Loucy (cell line): ENCODE measurements at regions not wholly inside any gene's neighbourhood (a gene's known extent, or its start where the extent isn't known, plus 50 kb on each side); places are given as distances from the start of the nearest gene placed in this dataset.

Source experiments
- H2AFZ ChIP-seq: fragments of 200-600 bp; sonication (generic); 2 replicates; pipeline ENCODE4 v1.6.0; 2016; ENCODE audit warnings: antibody characterized with exemption, mild to moderate bottlenecking, low read length, moderate library complexity
- H3F3A ChIP-seq: fragments of 200-600 bp; 2 replicates; pipeline ENCODE4 v1.6.0; 2016; ENCODE audit warnings: antibody characterized with exemption, low read depth, mild to moderate bottlenecking
- H3K27me3 ChIP-seq: fragments of 200-600 bp; sonication (generic); 2 replicates; pipeline ENCODE4 v1.6.1; 2014; ENCODE audit warnings: low read length, mild to moderate bottlenecking; ENCODE audit not compliant: insufficient read depth, poor library complexity, severe bottlenecking
- H3K36me3 ChIP-seq: fragments of 200-600 bp; sonication (generic); 2 replicates; pipeline ENCODE4 v1.6.1; 2016; ENCODE audit warnings: low read length; ENCODE audit not compliant: insufficient read depth
- H3K4me1 ChIP-seq: fragments of 200-600 bp; sonication (generic); 2 replicates; pipeline ENCODE4 v1.5.1; 2014; ENCODE audit warnings: low read length, mild to moderate bottlenecking; ENCODE audit not compliant: insufficient read depth, poor library complexity, severe bottlenecking
- H3K4me2 ChIP-seq: fragments of 200-600 bp; sonication (generic); 2 replicates; pipeline ENCODE4 v1.6.0; 2014; ENCODE audit warnings: antibody characterized with exemption, low read length, low read depth, mild to moderate bottlenecking; ENCODE audit not compliant: poor library complexity, severe bottlenecking
- H3K4me3 ChIP-seq: fragments of 200-600 bp; sonication (generic); 2 replicates; pipeline ENCODE4 v1.5.1; 2014; ENCODE audit warnings: low read length, mild to moderate bottlenecking, mixed read lengths; ENCODE audit not compliant: poor library complexity, severe bottlenecking
- H3K79me2 ChIP-seq: fragments of 200-600 bp; sonication (generic); 2 replicates; pipeline ENCODE4 v1.6.1; 2014; ENCODE audit warnings: low read length; ENCODE audit not compliant: insufficient read depth
- H3K9ac ChIP-seq: fragments of 200-600 bp; sonication (generic); 2 replicates; pipeline ENCODE4 v1.6.0; 2014; ENCODE audit warnings: mild to moderate bottlenecking, low read depth, low read length, moderate library complexity; ENCODE audit not compliant: poor library complexity, severe bottlenecking
- H3K9me2 ChIP-seq: fragments of 200-600 bp; sonication (generic); replicated peaks from 2 replicates; pipeline ENCODE4 v1.6.1; 2016; ENCODE audit warnings: low read depth, low read length, mixed read lengths
- H3K9me3 ChIP-seq: fragments of 200-600 bp; sonication (generic); 2 replicates; pipeline ENCODE4 v1.6.1; 2014; ENCODE audit warnings: mild to moderate bottlenecking, antibody characterized with exemption, low read length, low read depth; ENCODE audit not compliant: insufficient read depth
- H4K20me1 ChIP-seq: fragments of 200-600 bp; sonication (generic); 2 replicates; pipeline ENCODE4 v1.6.0; 2014; ENCODE audit warnings: antibody characterized with exemption, low read length, mild to moderate bottlenecking; ENCODE audit not compliant: insufficient read depth, poor library complexity, severe bottlenecking
- EZH2phosphoT487 ChIP-seq: fragments of 200-600 bp; IDR thresholded peaks from 2 replicates; pipeline ENCODE4 v1.6.1; 2018; ENCODE audit warnings: antibody characterized with exemption, mild to moderate bottlenecking, moderate library complexity, borderline replicate concordance
- TF ChIP-seq, protein P1 (sequence below): fragments of 200-600 bp; sonication (generic); conservative IDR thresholded peaks from 2 replicates; pipeline ENCODE4 v1.5.1; 2014; ENCODE audit warnings: mild to moderate bottlenecking, antibody characterized with exemption, low read length

DNA sequence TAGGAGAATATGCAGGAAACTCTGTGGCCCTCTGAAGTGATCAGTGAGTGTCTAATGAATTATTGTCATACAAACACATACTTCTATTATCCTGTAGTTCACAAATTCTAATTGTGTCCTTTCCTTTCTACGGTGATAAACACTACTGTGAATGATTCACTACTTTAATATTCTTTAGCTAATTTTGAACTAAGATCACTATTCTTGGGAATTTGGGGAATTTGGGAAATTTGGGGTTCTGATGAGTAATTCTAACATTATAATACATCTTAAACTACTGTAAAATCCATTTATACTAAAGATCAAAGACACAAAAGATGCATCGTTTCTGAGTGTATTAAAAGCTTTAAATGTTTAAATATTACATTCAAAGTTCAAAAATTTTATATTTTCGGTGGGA is 1287.2 kb upstream of the CITED2 start:
- Histone ChIP-seq H3K4me2 (no peak overlapping the region), H3K27me3 (no peaks in the 10 kb centered on the region), H3K9me3 (no peaks in the 10 kb centered on the region), H4K20me1 (no peaks in the 10 kb centered on the region), H3K36me3 (no peaks in the 10 kb centered on the region), H3F3A (no peaks in the 10 kb centered on the region), H3K4me1 (no peaks in the 10 kb centered on the region), H3K4me3 (no peak overlapping the region), H2AFZ (no peak overlapping the region), H3K79me2 (no peaks in the 10 kb centered on the region), H3K9ac (no peak overlapping the region), H3K9me2 (no peaks in the 10 kb centered on the region)
- TF ChIP-seq, protein P1, sequence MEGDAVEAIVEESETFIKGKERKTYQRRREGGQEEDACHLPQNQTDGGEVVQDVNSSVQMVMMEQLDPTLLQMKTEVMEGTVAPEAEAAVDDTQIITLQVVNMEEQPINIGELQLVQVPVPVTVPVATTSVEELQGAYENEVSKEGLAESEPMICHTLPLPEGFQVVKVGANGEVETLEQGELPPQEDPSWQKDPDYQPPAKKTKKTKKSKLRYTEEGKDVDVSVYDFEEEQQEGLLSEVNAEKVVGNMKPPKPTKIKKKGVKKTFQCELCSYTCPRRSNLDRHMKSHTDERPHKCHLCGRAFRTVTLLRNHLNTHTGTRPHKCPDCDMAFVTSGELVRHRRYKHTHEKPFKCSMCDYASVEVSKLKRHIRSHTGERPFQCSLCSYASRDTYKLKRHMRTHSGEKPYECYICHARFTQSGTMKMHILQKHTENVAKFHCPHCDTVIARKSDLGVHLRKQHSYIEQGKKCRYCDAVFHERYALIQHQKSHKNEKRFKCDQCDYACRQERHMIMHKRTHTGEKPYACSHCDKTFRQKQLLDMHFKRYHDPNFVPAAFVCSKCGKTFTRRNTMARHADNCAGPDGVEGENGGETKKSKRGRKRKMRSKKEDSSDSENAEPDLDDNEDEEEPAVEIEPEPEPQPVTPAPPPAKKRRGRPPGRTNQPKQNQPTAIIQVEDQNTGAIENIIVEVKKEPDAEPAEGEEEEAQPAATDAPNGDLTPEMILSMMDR: no peak
- no peak for TF ChIP-seq EZH2phosphoT487

- no peaks in the 10 kb centered on the region for H3K79me2 ChIP-seq
- H3K4me3 ChIP-seq: no peak overlapping the region
- no peak overlapping the region for H3K9ac ChIP-seq
- no peaks in the 10 kb centered on the region for H4K20me1 ChIP-seq
- no peaks in the 10 kb centered on the region for H3K9me2 ChIP-seq
- H3F3A ChIP-seq: no peaks in the 10 kb centered on the region
- TF ChIP-seq, protein P1: no peak
- TF ChIP-seq EZH2phosphoT487: no peak
- H3K4me1 ChIP-seq: no peaks in the 10 kb centered on the region
- no peaks in the 10 kb centered on the region for H3K9me3 ChIP-seq
- no peak overlapping the region for H3K4me2 ChIP-seq
- H3K36me3 ChIP-seq: no peaks in the 10 kb centered on the region
- no peaks in the 10 kb centered on the region for H3K27me3 ChIP-seq
- H2AFZ ChIP-seq: no peak overlapping the region
Observed at GRCh38 chr6:140660295-140660694, 1285.8 kb upstream of the CITED2 start.

- no peaks in the 10 kb centered on the region for H3K9me2 ChIP-seq
- TF ChIP-seq, protein P1: no peak
- no peak for TF ChIP-seq EZH2phosphoT487
Observed at GRCh38 chr6:140653972-140654371, 1279.5 kb upstream of the CITED2 start.

More at GRCh38 chr6:140653972-140654371, 1279.5 kb upstream of the CITED2 start:
- H2AFZ ChIP-seq: no peak overlapping the region
- no peaks in the 10 kb centered on the region for H3K36me3 ChIP-seq
- no peaks in the 10 kb centered on the region for H3K27me3 ChIP-seq
- no peaks in the 10 kb centered on the region for H3K9me3 ChIP-seq
- H3K9ac ChIP-seq: no peak overlapping the region
- H3K4me1 ChIP-seq: no peaks in the 10 kb centered on the region
- no peaks in the 10 kb centered on the region for H3K79me2 ChIP-seq
- no peak overlapping the region for H3K4me2 ChIP-seq
- no peaks in the 10 kb centered on the region for H3F3A ChIP-seq
- H4K20me1 ChIP-seq: no peaks in the 10 kb centered on the region
- H3K4me3 ChIP-seq: no peak overlapping the region
